ENCODE measurements at regions not wholly inside any gene's neighbourhood (a gene's known extent, or its start where the extent isn't known, plus 50 kb on each side); places are given as distances from the start of the nearest gene placed in this dataset.

- TF ChIP-seq CREB1 (IDR thresholded peaks at IDR 0.05; ENCODE audit: low read depth) (no peak), TAF1 (IDR thresholded peaks at IDR 0.05; ENCODE audit: low read depth) (no peak), EP300 (IDR thresholded peaks at IDR 0.05; ENCODE audit: borderline replicate concordance) (no peak), TCF12 (IDR thresholded peaks at IDR 0.05; ENCODE audit: low read depth) (no peak)
These were observed 1068.4 kb downstream of the PCDH18 start for GRCh38 chr4:136463941-136464340.

Measured in Ishikawa (cell line).